ENCODE measurements at regions not wholly inside any gene's neighbourhood (a gene's known extent, or its start where the extent isn't known, plus 50 kb on each side); places are given as distances from the start of the nearest gene placed in this dataset.

- TF ChIP-seq CTCF (IDR thresholded peaks at IDR 0.05) (no peak), POLR2A (IDR thresholded peaks at IDR 0.05) (no peak)
Observed at GRCh38 chr5:52010454-52010853, 627.2 kb downstream of the ISL1 start.

Data from thyroid gland (tissue), 4 donors.